ENCODE measurements at regions not wholly inside any gene's neighbourhood (a gene's known extent, or its start where the extent isn't known, plus 50 kb on each side); places are given as distances from the start of the nearest gene placed in this dataset.

DNA sequence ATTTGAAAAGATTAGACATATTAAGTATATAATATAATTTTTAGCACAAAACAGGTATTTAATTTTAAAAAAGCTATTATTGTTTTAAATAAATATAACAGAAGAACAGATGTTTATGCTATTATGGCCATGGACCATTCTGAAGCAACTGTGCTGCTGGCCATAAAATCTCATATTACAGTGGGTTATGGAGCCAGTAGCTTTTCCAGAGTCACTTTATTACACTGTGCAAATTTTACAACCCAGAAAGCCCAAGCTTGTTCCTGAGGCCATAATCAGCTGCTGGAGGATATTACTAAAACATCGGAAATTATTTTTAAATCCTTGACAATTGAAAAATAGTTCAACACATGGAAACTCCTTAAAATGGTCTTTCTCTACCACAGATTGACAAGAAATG is 557.3 kb upstream of the KCNMB2 start:
- Histone ChIP-seq H3K27ac (no peak overlapping the region), H3K4me3 (no peak overlapping the region), H3K36me3 (no peaks in the 10 kb centered on the region), H3K9me3 (no peaks in the 10 kb centered on the region), H3K27me3 (no peaks in the 10 kb centered on the region), H3K4me1 (no peaks in the 10 kb centered on the region)
- in situ Hi-C loops (cut with MboI; ENCODE audit: low sequenced_read_pairs in 4 of 4), result no loop called here
- no peak for ATAC-seq
- intact Hi-C loops (cut with DNase I; ENCODE audit: low total_unique reads), result no loop called here
- no peak for DNase-seq
- TF ChIP-seq, protein P1, sequence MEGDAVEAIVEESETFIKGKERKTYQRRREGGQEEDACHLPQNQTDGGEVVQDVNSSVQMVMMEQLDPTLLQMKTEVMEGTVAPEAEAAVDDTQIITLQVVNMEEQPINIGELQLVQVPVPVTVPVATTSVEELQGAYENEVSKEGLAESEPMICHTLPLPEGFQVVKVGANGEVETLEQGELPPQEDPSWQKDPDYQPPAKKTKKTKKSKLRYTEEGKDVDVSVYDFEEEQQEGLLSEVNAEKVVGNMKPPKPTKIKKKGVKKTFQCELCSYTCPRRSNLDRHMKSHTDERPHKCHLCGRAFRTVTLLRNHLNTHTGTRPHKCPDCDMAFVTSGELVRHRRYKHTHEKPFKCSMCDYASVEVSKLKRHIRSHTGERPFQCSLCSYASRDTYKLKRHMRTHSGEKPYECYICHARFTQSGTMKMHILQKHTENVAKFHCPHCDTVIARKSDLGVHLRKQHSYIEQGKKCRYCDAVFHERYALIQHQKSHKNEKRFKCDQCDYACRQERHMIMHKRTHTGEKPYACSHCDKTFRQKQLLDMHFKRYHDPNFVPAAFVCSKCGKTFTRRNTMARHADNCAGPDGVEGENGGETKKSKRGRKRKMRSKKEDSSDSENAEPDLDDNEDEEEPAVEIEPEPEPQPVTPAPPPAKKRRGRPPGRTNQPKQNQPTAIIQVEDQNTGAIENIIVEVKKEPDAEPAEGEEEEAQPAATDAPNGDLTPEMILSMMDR (IDR thresholded peaks at IDR 0.05 in 4 of 5, conservative IDR thresholded peaks at IDR 0.05 in 1 of 5), result no peak
- TF ChIP-seq POLR2A (IDR thresholded peaks at IDR 0.05), result no peak

GRCh38 chr3:177979703-177980102 is 556.5 kb upstream of the KCNMB2 start:
- H3K27ac ChIP-seq, result no peak overlapping the region
- H3K36me3 ChIP-seq, result no peaks in the 10 kb centered on the region
- intact Hi-C loops (cut with DNase I; ENCODE audit: low total_unique reads) (no loop called here), in situ Hi-C loops (cut with MboI; ENCODE audit: low sequenced_read_pairs in 4 of 4) (no loop called here)
- no peak overlapping the region for H3K4me3 ChIP-seq
- DNase-seq (no peak), ATAC-seq (no peak)
- TF ChIP-seq, protein P1 (IDR thresholded peaks at IDR 0.05 in 4 of 5, conservative IDR thresholded peaks at IDR 0.05 in 1 of 5), result no peak
- no peak for TF ChIP-seq POLR2A (IDR thresholded peaks at IDR 0.05)
- no peaks in the 10 kb centered on the region for H3K4me1 ChIP-seq
- H3K27me3 ChIP-seq, result no peaks in the 10 kb centered on the region
- H3K9me3 ChIP-seq, result no peaks in the 10 kb centered on the region

DNA sequence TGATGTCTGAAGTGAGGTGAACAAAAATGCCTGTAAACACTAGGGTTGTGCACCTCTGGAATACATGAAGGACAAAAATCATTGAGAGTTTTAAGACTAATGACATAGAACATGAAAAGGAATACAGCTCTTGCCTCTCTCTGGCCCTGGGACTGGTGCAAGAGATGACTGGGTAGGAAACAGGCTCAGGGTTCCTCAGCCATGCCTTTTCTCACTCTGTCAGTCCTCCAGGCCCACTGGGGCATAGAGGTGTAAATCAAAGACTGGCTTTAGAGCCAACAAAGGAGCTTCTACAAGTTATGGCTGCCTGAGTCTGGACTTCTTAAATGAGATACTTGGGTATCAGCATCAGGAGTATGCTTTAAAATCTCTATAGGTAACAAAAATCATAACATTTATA is 554.7 kb upstream of the KCNMB2 start:
- H3K27ac ChIP-seq, result no peak overlapping the region
- H3K36me3 ChIP-seq, result no peaks in the 10 kb centered on the region
- no peak overlapping the region for H3K4me3 ChIP-seq
- no peak for TF ChIP-seq POLR2A (IDR thresholded peaks at IDR 0.05)
- TF ChIP-seq, protein P1 (IDR thresholded peaks at IDR 0.05 in 4 of 5, conservative IDR thresholded peaks at IDR 0.05 in 1 of 5), result no peak
- in situ Hi-C loops (cut with MboI; ENCODE audit: low sequenced_read_pairs in 4 of 4), result no loop called here
- ATAC-seq, result no peak
- DNase-seq, result no peak
- intact Hi-C loops (cut with DNase I; ENCODE audit: low total_unique reads), result no loop called here
- no peaks in the 10 kb centered on the region for H3K27me3 ChIP-seq
- H3K4me1 ChIP-seq, result no peaks in the 10 kb centered on the region
- no peaks in the 10 kb centered on the region for H3K9me3 ChIP-seq

- Histone ChIP-seq H3K27ac (no peak overlapping the region), H3K36me3 (no peaks in the 10 kb centered on the region), H3K9me3 (no peaks in the 10 kb centered on the region), H3K4me3 (no peak overlapping the region), H3K4me1 (no peaks in the 10 kb centered on the region), H3K27me3 (no peaks in the 10 kb centered on the region)
- in situ Hi-C loops (cut with MboI; ENCODE audit: low sequenced_read_pairs in 4 of 4) (no loop called here), intact Hi-C loops (cut with DNase I; ENCODE audit: low total_unique reads) (no loop called here)
- ATAC-seq (no peak), DNase-seq (no peak)
- TF ChIP-seq, protein P1 (IDR thresholded peaks at IDR 0.05 in 4 of 5, conservative IDR thresholded peaks at IDR 0.05 in 1 of 5), result no peak
- no peak for TF ChIP-seq POLR2A (IDR thresholded peaks at IDR 0.05)
Observed at GRCh38 chr3:177982034-177982433, 554.2 kb upstream of the KCNMB2 start.

DNA sequence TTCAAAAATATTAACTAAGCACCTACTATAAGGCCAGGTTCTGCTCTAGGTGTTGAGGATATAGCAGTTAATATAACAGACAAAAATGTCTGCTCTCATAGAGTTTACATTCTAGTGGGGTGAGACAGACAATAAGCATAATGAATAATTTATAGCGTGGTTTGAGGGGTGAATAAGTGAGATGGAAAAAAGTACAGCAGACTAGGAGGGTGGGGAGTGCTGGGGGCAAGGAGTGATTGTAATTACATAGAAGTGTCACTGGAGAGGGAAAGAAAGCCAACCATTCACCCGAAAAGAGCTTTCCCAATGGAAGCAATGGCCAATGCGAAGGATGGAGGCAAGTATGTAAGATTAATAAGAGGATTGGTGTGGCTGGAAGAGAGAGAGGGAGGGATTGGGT is 552.9 kb upstream of the KCNMB2 start:
- Histone ChIP-seq H3K36me3 (no peaks in the 10 kb centered on the region), H3K27me3 (no peaks in the 10 kb centered on the region), H3K9me3 (no peaks in the 10 kb centered on the region), H3K4me1 (no peaks in the 10 kb centered on the region), H3K4me3 (no peak overlapping the region), H3K27ac (no peak overlapping the region)
- ATAC-seq (no peak), DNase-seq (no peak)
- intact Hi-C loops (cut with DNase I; ENCODE audit: low total_unique reads) (no loop called here), in situ Hi-C loops (cut with MboI; ENCODE audit: low sequenced_read_pairs in 4 of 4) (no loop called here)
- TF ChIP-seq POLR2A (IDR thresholded peaks at IDR 0.05), result no peak
- TF ChIP-seq, protein P1 (IDR thresholded peaks at IDR 0.05 in 4 of 5, conservative IDR thresholded peaks at IDR 0.05 in 1 of 5), result no peak
